OCI-LY7 (cell line): ENCODE measurements at regions not wholly inside any gene's neighbourhood (a gene's known extent, or its start where the extent isn't known, plus 50 kb on each side); places are given as distances from the start of the nearest gene placed in this dataset.

Experiments
- BruUV-seq: library from RNA; stranded (reverse); fragments of 400-500 nt; replicated peaks from 2 replicates; lab custom pipeline; 2021; lab: Mats Ljungman, UMichigan
- CTCF ChIA-PET: fragments of 300-600 bp; sonication (Branson Sonifier 250); formaldehyde crosslinking; loops from one replicate; lab custom pipeline; 2022; ENCODE audit warnings: antibody characterized with exemption; ENCODE audit not compliant: unreplicated experiment; lab: Charles Lee
- POLR2A ChIA-PET: fragments of 300-600 bp; sonication (Branson Sonifier 250); formaldehyde crosslinking; loops from one replicate; lab custom pipeline; 2022; ENCODE audit warnings: antibody characterized with exemption; lab: Charles Lee
- DNase-seq: peaks from one replicate; pipeline ENCODE4 v3.0.0-alpha.2; 2015; ENCODE audit warnings: low spot score
- H2AFZ ChIP-seq: fragments of 200-600 bp; sonication (generic), shearing (Covaris generic); 2 replicates; pipeline ENCODE4 v1.6.1; 2014; ENCODE audit warnings: mild to moderate bottlenecking, antibody characterized with exemption, low read length, moderate library complexity
- H3K27ac ChIP-seq: fragments of 200-600 bp; sonication (generic); 2 replicates; pipeline ENCODE4 v1.5.1; 2014; ENCODE audit warnings: mixed run types, low read depth, mild to moderate bottlenecking, moderate library complexity, low read length, inconsistent platforms; ENCODE audit not compliant: poor library complexity, severe bottlenecking
- H3K36me3 ChIP-seq: fragments of 200-600 bp; sonication (generic); 2 replicates; pipeline ENCODE4 v1.6.1; 2014; ENCODE audit warnings: mild to moderate bottlenecking, antibody characterized with exemption, low read length, moderate library complexity, mixed read lengths; ENCODE audit not compliant: insufficient read depth
- H3K4me1 ChIP-seq: fragments of 200-600 bp; sonication (generic); 2 replicates; pipeline ENCODE4 v1.5.1; 2014; ENCODE audit warnings: mild to moderate bottlenecking, low read length; ENCODE audit not compliant: insufficient read depth, poor library complexity, severe bottlenecking
- H3K4me2 ChIP-seq: fragments of 200-600 bp; sonication (generic); 2 replicates; pipeline ENCODE4 v1.6.1; 2014; ENCODE audit warnings: mild to moderate bottlenecking, low read length
- H3K4me3 ChIP-seq: fragments of 200-600 bp; sonication (generic); 2 replicates; pipeline ENCODE4 v1.5.1; 2014; ENCODE audit warnings: mild to moderate bottlenecking, low read depth, low read length; ENCODE audit not compliant: poor library complexity, severe bottlenecking
- H3K79me2 ChIP-seq: fragments of 200-600 bp; sonication (generic); 2 replicates; pipeline ENCODE4 v1.6.1; 2016; ENCODE audit warnings: low read depth, mild to moderate bottlenecking, low read length, moderate library complexity, mixed read lengths; ENCODE audit not compliant: insufficient read depth
- H3K9me2 ChIP-seq: fragments of 200-600 bp; sonication (generic); 2 replicates; pipeline ENCODE4 v1.6.1; 2016; ENCODE audit warnings: mild to moderate bottlenecking, low read length, mixed read lengths; ENCODE audit not compliant: insufficient read depth
- H3K9me3 ChIP-seq: fragments of 200-600 bp; sonication (generic); 2 replicates; pipeline ENCODE4 v1.6.1; 2014; ENCODE audit warnings: mild to moderate bottlenecking, mixed run types, low read length, mixed read lengths
- H4K20me1 ChIP-seq: fragments of 200-600 bp; sonication (generic); 2 replicates; pipeline ENCODE4 v1.6.1; 2014; ENCODE audit warnings: mild to moderate bottlenecking, antibody characterized with exemption, low read length, moderate library complexity, mixed read lengths; ENCODE audit not compliant: insufficient read depth
- CTCF ChIP-seq: fragments of 200-600 bp; sonication (generic); conservative IDR thresholded peaks from 2 replicates; pipeline ENCODE4 v1.5.1; 2014; ENCODE audit warnings: mild to moderate bottlenecking, antibody characterized with exemption, low read length, moderate library complexity, mixed read lengths
- EZH2phosphoT487 ChIP-seq: fragments of 200-600 bp; sonication (generic); IDR thresholded peaks from 2 replicates; pipeline ENCODE4 v1.6.1; 2018; ENCODE audit warnings: low read depth, borderline replicate concordance, mild to moderate bottlenecking, mixed run types, antibody characterized with exemption, low read length, moderate library complexity, mixed read lengths
- intact Hi-C: fragments of 100-400 bp; cut with micrococcal nuclease; formaldehyde crosslinking; loops from one replicate; pipeline ENCODE4 v1.10.0; 2022; ENCODE audit not compliant: unreplicated experiment

- H3K4me3 ChIP-seq, result no peak overlapping the region
- no peaks in the 10 kb centered on the region for H3K36me3 ChIP-seq
- DNase-seq, result no peak
- ChIA-PET POLR2A (no interaction called here), CTCF (no interaction called here)
- H4K20me1 ChIP-seq, result no peaks in the 10 kb centered on the region
- no peak overlapping the region for H3K4me2 ChIP-seq
- no peak overlapping the region for H2AFZ ChIP-seq
- H3K9me2 ChIP-seq, result no peaks in the 10 kb centered on the region
- no TSS peak for BruUV-seq
- no peaks in the 10 kb centered on the region for H3K9me3 ChIP-seq
- TF ChIP-seq EZH2phosphoT487 (no peak), CTCF (no peak)
- no peaks in the 10 kb centered on the region for H3K4me1 ChIP-seq
- no peak overlapping the region for H3K27ac ChIP-seq
- intact Hi-C loops, result no loop called here
- no peaks in the 10 kb centered on the region for H3K79me2 ChIP-seq
These were observed 169.7 kb upstream of the OTX2 start for GRCh38 chr14:56979936-56980335.

DNA sequence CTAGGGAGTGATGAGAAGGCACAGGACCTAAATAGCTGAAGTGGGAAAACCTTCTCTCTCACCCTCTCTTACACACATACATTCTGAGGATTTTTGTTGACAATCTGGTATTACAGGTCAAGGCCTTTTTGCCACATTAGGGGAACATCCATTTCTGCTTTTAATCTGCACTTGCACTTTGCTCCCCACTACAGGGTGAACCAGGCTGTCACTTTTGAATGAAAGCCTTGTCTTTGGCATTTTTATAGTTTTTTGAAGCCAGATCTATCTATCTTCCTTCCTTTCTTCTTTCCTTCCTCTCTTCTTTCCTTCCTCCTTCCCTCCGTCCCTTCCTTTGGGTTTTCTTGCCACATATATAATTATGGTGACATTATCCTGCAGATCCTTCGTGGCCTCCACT, 165.9 kb upstream of the OTX2 start:
- H3K4me2 ChIP-seq, result no peak overlapping the region
- no TSS peak for BruUV-seq
- H3K79me2 ChIP-seq, result no peaks in the 10 kb centered on the region
- no peak for DNase-seq
- no peak overlapping the region for H2AFZ ChIP-seq
- POLR2A ChIA-PET, result no interaction called here
- H3K27ac ChIP-seq, result no peak overlapping the region
- no peaks in the 10 kb centered on the region for H3K9me3 ChIP-seq
- no peak for TF ChIP-seq CTCF
- no peak for TF ChIP-seq EZH2phosphoT487
- no peaks in the 10 kb centered on the region for H4K20me1 ChIP-seq
- no peaks in the 10 kb centered on the region for H3K9me2 ChIP-seq
- intact Hi-C loops, result no loop called here
- H3K4me3 ChIP-seq, result no peak overlapping the region
- H3K4me1 ChIP-seq, result no peaks in the 10 kb centered on the region
- no peaks in the 10 kb centered on the region for H3K36me3 ChIP-seq
- CTCF ChIA-PET, result no interaction called here

- no peak for DNase-seq
- Histone ChIP-seq H3K4me1 (no peaks in the 10 kb centered on the region), H4K20me1 (no peaks in the 10 kb centered on the region), H3K4me3 (no peak overlapping the region), H3K9me2 (no peaks in the 10 kb centered on the region), H3K79me2 (no peaks in the 10 kb centered on the region), H3K9me3 (no peaks in the 10 kb centered on the region), H2AFZ (no peak overlapping the region), H3K4me2 (no peak overlapping the region), H3K27ac (no peak overlapping the region), H3K36me3 (no peaks in the 10 kb centered on the region)
- ChIA-PET POLR2A (no interaction called here), CTCF (no interaction called here)
- no TSS peak for BruUV-seq
- TF ChIP-seq EZH2phosphoT487, result no peak
- no peak for TF ChIP-seq CTCF
- intact Hi-C loops, result no loop called here
These were observed 165.2 kb upstream of the OTX2 start for GRCh38 chr14:56975521-56975920.
